Uterus (tissue), 2 donors: ENCODE measurements at regions not wholly inside any gene's neighbourhood (a gene's known extent, or its start where the extent isn't known, plus 50 kb on each side); places are given as distances from the start of the nearest gene placed in this dataset.

ENCODE experiments used
- POLR2A ChIP-seq, 2 donors: fragments of 450-650 bp; IDR thresholded peaks; one replicate each; pipeline ENCODE4 v1.6.1; 2016; ENCODE audit warnings: antibody characterized with exemption in 2 of 2, mild to moderate bottlenecking in 1 of 2, moderate library complexity in 1 of 2
- TF ChIP-seq, protein P1 (sequence below), 4 experiments: fragments of 200-600 bp in 2 of 4; fragments of 450-650 bp in 2 of 4; sonication (generic) in 2 of 4; IDR thresholded peaks; one replicate each; pipeline ENCODE4 v1.5.1; 2016 to 2019; ENCODE audit warnings: antibody characterized with exemption in 4 of 4, mild to moderate bottlenecking in 2 of 4, moderate library complexity in 1 of 4

DNA sequence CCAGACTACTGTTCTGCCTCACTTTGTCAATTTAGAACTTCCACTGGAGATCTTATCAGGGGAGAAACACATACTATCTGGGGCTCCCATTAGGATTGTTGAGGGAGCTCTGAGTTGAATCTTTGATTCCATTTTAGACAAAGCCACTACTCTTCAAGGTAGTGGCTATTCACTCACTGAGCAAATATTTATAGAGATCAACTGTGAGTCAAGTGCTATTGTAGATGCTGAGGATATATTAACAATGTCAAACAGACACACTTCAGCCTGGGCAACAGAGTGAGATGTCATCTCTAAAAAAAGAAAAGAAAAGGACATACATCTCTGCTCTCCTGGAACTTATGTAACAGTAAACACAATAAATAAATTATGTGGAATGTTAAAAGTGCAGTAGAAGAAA lies 315.3 kb downstream of the PTEN start:
- TF ChIP-seq POLR2A (IDR thresholded peaks at IDR 0.05): no peak
- TF ChIP-seq, protein P1, sequence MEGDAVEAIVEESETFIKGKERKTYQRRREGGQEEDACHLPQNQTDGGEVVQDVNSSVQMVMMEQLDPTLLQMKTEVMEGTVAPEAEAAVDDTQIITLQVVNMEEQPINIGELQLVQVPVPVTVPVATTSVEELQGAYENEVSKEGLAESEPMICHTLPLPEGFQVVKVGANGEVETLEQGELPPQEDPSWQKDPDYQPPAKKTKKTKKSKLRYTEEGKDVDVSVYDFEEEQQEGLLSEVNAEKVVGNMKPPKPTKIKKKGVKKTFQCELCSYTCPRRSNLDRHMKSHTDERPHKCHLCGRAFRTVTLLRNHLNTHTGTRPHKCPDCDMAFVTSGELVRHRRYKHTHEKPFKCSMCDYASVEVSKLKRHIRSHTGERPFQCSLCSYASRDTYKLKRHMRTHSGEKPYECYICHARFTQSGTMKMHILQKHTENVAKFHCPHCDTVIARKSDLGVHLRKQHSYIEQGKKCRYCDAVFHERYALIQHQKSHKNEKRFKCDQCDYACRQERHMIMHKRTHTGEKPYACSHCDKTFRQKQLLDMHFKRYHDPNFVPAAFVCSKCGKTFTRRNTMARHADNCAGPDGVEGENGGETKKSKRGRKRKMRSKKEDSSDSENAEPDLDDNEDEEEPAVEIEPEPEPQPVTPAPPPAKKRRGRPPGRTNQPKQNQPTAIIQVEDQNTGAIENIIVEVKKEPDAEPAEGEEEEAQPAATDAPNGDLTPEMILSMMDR (IDR thresholded peaks at IDR 0.05): no peak
